Breast epithelium (tissue), 4 donors: ENCODE measurements at regions not wholly inside any gene's neighbourhood (a gene's known extent, or its start where the extent isn't known, plus 50 kb on each side); places are given as distances from the start of the nearest gene placed in this dataset.

Experiments used
- DNase-seq, 2 donors: peaks; one replicate each; pipeline ENCODE4 v3.0.0-alpha.2; 2019; ENCODE audit warnings: low spot score in 2 of 2
- H3K27ac ChIP-seq, 2 donors: fragments of 200-600 bp; sonication (generic) in 1 of 2; one replicate each; pipeline ENCODE4 v1.5.1; 2016 to 2019; ENCODE audit warnings: mild to moderate bottlenecking in 1 of 2
- H3K27me3 ChIP-seq, 2 donors: fragments of 200-600 bp; sonication (generic) in 1 of 2; one replicate each; pipeline versions ENCODE4 v1.5.1 to v1.6.0; 2017 to 2019; ENCODE audit warnings: control low read depth in 1 of 2, mild to moderate bottlenecking in 1 of 2
- H3K36me3 ChIP-seq: fragments of 200-600 bp; one replicate; pipeline ENCODE4 v1.5.1; 2019
- H3K4me1 ChIP-seq, 2 donors: fragments of 200-600 bp; sonication (generic); one replicate each; pipeline ENCODE4 v1.5.1; 2016 to 2019; ENCODE audit warnings: control low read depth in 1 of 2
- H3K4me3 ChIP-seq, 3 donors: fragments of 200-600 bp; sonication (generic); 1 replicate in 2 of 3; 2 replicates in 1 of 3; pipeline ENCODE4 v1.5.1; 2016 to 2019; ENCODE audit warnings: mild to moderate bottlenecking in 3 of 3, moderate library complexity in 2 of 3
- H3K9me3 ChIP-seq, 2 donors: fragments of 200-600 bp; sonication (generic) in 1 of 2; one replicate each; pipeline ENCODE4 v1.5.1; 2016 to 2019; ENCODE audit warnings: control low read depth in 1 of 2
- POLR2A ChIP-seq: fragments of 450-650 bp; IDR thresholded peaks from one replicate; pipeline ENCODE4 v1.6.1; 2016; ENCODE audit warnings: antibody characterized with exemption, mild to moderate bottlenecking, moderate library complexity
- POLR2AphosphoS5 ChIP-seq, 3 donors: sonication (generic); formaldehyde crosslinking; IDR thresholded peaks; one replicate each; pipeline ENCODE4 v1.6.1; 2017; ENCODE audit warnings: antibody characterized with exemption in 3 of 3
- intact Hi-C: fragments of 100-400 bp; cut with DNase I; formaldehyde crosslinking; loops from one replicate; pipeline ENCODE4 v1.15.1; 2023; ENCODE audit warnings: low total_unique reads
- TF ChIP-seq, protein P1 (sequence below), 3 donors: fragments of 450-650 bp; IDR thresholded peaks; one replicate each; pipeline ENCODE4 v1.5.1; 2016 to 2017; ENCODE audit warnings: antibody characterized with exemption in 3 of 3, mild to moderate bottlenecking in 3 of 3, moderate library complexity in 3 of 3

DNA sequence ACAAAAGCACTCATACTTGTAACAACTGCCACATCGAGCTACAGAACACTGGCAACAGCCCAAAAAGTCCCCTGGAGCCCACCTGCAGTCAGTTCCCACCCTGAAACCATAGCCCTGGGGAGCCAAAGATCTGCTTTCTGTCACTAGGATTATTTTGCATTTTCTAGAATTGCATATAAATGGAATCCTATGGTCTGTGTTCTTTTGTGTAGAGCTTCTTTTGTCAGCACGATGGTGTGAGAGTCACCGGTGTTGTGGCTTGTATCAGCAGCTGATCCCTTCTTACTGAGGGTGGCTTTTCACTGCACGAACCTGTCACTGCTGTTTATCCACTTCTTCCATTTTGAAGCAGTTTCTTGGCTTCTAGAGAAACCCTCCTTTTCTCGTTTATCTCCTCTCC is 60.1 kb upstream of the PRR23E start:
- H3K4me1 ChIP-seq: peaks cover 0 to 8% of the 10 kb centered on the region in 2 donors
- TF ChIP-seq POLR2AphosphoS5 (IDR thresholded peaks at IDR 0.05): no peak
- no peak for TF ChIP-seq POLR2A
- TF ChIP-seq, protein P1, sequence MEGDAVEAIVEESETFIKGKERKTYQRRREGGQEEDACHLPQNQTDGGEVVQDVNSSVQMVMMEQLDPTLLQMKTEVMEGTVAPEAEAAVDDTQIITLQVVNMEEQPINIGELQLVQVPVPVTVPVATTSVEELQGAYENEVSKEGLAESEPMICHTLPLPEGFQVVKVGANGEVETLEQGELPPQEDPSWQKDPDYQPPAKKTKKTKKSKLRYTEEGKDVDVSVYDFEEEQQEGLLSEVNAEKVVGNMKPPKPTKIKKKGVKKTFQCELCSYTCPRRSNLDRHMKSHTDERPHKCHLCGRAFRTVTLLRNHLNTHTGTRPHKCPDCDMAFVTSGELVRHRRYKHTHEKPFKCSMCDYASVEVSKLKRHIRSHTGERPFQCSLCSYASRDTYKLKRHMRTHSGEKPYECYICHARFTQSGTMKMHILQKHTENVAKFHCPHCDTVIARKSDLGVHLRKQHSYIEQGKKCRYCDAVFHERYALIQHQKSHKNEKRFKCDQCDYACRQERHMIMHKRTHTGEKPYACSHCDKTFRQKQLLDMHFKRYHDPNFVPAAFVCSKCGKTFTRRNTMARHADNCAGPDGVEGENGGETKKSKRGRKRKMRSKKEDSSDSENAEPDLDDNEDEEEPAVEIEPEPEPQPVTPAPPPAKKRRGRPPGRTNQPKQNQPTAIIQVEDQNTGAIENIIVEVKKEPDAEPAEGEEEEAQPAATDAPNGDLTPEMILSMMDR (IDR thresholded peaks at IDR 0.05): no peak
- H3K27ac ChIP-seq: no peak overlapping the region
- no peak for DNase-seq
- no peak overlapping the region for H3K4me3 ChIP-seq
- peaks cover 0 to 38% of the 10 kb centered on the region in 2 donors for H3K27me3 ChIP-seq
- intact Hi-C loops: no loop called here
- no peaks in the 10 kb centered on the region for H3K36me3 ChIP-seq
- H3K9me3 ChIP-seq: no peaks in the 10 kb centered on the region

DNA sequence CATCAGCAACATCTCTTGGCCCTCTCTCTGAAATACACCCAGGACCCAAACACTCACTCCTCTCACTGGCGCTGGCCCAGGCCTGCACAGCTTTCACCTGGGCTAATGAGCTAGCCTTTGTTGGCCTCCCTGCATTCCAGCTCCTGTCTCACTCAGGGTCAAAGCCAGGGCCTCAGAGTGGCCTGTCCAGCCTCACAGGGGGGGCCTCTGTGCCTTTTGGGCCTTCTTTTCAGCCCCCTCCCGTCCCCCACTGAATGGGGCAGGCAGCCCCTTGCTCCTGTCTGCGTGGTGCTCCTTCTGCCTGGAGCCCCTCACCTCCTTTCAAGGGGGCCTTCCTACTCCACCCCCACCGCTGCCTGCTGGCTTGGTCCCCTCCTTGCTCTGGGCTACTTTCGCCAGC is 59.0 kb upstream of the PRR23E start:
- intact Hi-C loops: no loop called here
- Histone ChIP-seq H3K9me3 (no peaks in the 10 kb centered on the region), H3K27ac (no peak overlapping the region), H3K4me3 (no peak overlapping the region), H3K4me1 (peaks cover 0 to 8% of the 10 kb centered on the region in 2 donors), H3K36me3 (no peaks in the 10 kb centered on the region), H3K27me3 (peaks cover 0 to 38% of the 10 kb centered on the region in 2 donors)
- no peak for DNase-seq
- no peak for TF ChIP-seq POLR2AphosphoS5 (IDR thresholded peaks at IDR 0.05)
- TF ChIP-seq, protein P1 (IDR thresholded peaks at IDR 0.05): no peak

DNA sequence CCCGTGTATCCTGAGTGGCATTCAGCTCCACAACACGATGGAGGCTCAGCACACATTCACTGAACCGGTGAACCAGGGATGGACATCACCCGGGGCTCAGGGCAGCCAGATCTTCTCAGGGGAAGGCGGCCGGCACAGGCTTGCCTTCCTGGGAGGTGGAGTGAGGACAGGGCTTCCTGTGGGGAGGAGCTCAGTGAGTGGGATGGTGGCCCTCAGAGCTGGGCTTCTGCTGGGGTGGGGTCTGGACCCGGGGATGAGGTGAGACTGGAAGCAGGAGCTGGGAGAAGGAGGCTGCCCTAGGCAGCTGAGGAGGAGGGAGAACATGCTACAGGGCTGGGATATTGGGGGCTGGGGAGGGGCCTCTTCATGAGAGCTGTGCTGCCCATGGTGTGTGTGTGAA is 58.5 kb upstream of the PRR23E start:
- Histone ChIP-seq H3K4me3 (no peak overlapping the region), H3K27me3 (peaks cover 0 to 38% of the 10 kb centered on the region in 2 donors), H3K4me1 (peaks cover 0 to 8% of the 10 kb centered on the region in 2 donors), H3K9me3 (no peaks in the 10 kb centered on the region), H3K36me3 (no peaks in the 10 kb centered on the region), H3K27ac (no peak overlapping the region)
- intact Hi-C loops: no loop called here
- DNase-seq: no peak
- TF ChIP-seq POLR2A: no peak
- TF ChIP-seq, protein P1 (IDR thresholded peaks at IDR 0.05): no peak
- no peak for TF ChIP-seq POLR2AphosphoS5 (IDR thresholded peaks at IDR 0.05)

DNA sequence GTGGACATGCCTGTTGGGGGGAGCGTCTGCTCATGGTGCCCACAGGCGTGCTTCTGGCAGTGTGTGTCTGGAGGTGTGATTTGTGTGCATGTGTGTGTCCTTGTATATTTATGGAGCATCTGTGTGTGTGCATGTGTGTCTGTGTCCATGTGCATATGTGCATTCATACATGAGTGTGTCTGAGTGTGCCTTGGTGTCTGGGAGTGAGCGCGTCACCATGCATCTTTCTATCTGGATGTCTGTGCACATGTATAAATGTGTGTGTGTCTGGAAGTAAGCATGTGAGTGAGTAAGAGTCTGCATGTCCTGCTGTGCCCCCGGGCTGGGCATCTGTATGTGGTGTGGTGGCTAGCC is 58.1 kb upstream of the PRR23E start:
- Histone ChIP-seq H3K9me3 (no peaks in the 10 kb centered on the region), H3K4me1 (peaks cover 0 to 8% of the 10 kb centered on the region in 2 donors), H3K36me3 (no peaks in the 10 kb centered on the region), H3K27me3 (peaks cover 0 to 38% of the 10 kb centered on the region in 2 donors), H3K27ac (no peak overlapping the region), H3K4me3 (peak overlapping the region; percentile 12 to 59 (median 40))
- TF ChIP-seq POLR2A (no peak), POLR2AphosphoS5 (IDR thresholded peaks at IDR 0.05) (no peak)
- TF ChIP-seq, protein P1 (IDR thresholded peaks at IDR 0.05): no peak
- DNase-seq: no peak
- intact Hi-C loops: no loop called here

DNA sequence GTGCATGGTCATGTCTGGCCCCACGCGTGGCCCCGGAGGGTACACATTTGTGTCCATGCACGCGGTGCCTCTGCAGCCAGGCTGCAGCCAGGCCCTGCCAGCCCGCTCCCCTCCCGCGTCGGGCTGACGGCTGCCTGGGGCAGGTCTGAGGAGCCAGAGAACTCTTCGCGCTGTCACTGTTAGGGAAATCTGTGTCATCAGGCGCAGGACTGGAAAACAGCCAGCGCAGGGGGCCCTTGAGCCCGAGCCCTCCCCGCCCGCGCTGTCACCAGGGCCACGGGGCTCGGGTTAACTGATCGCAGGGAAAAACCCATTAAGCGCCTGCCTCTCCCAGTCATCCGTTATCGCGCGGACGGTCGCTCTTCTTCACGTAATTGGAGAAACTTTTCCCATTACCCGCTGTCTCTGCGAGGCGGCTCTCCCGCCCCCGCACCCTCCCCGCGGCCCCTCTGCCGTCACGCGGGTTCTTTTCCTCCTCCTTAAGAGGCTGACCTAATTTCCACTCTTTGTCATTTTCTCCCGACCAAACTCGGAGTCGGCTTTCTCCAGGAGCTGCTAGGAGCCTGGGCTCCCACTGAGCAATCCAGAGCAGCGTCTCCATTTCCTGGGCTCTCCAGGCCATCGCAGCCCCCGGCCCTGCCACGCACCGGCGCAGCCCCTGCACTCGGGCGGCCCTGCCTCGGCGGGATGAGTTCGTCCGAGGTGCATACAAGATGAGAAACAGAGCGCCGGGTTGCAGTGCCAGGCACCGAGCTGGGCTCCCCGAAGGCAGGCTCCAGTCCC is 57.5 kb upstream of the PRR23E start:
- Histone ChIP-seq H3K36me3 (no peaks in the 10 kb centered on the region), H3K4me3 (peak overlapping the region; percentile 12 to 59 (median 40)), H3K27me3 (peaks cover 0 to 38% of the 10 kb centered on the region in 2 donors), H3K4me1 (peaks cover 0 to 8% of the 10 kb centered on the region in 2 donors), H3K27ac (peak overlapping the region; percentile 36 to 62), H3K9me3 (no peaks in the 10 kb centered on the region)
- TF ChIP-seq, protein P1 (IDR thresholded peaks at IDR 0.05): no peak
- TF ChIP-seq POLR2A (no peak), POLR2AphosphoS5 (IDR thresholded peaks at IDR 0.05) (no peak)
- no peak for DNase-seq
- intact Hi-C loops: no loop called here
